K562 (cell line): ENCODE measurements at regions not wholly inside any gene's neighbourhood (a gene's known extent, or its start where the extent isn't known, plus 50 kb on each side); places are given as distances from the start of the nearest gene placed in this dataset.

Source experiments
- ATAC-seq: fragments of 200-7000 bp; cut with Tn5 transposase; 3 replicates; pipeline ENCODE4 v1.9.1; 2020; ENCODE audit warnings: moderate library complexity
- BruUV-seq: library from RNA; stranded (reverse); fragments of 400-500 nt; replicated peaks from 2 replicates; lab custom pipeline; 2021; lab: Mats Ljungman, UMichigan
- CTCF ChIA-PET: fragments of 300-600 bp; formaldehyde crosslinking; extraction: SDS; loops from one replicate; lab custom pipeline; 2021; ENCODE audit warnings: low intra/inter-chr PET ratio; lab: Yijun Ruan, JAX
- POLR2A ChIA-PET: fragments of 300-600, 350-650 bp; sonication (Branson Sonifier 250); formaldehyde crosslinking; extraction: SDS; loops from one replicate; lab custom pipeline; 2021; ENCODE audit warnings: antibody characterized with exemption, inconsistent platforms; lab: Yijun Ruan, JAX
- DNase-seq, 4 experiments: peaks; one replicate each; pipeline versions ENCODE4 v3.0.0 to v3.0.0-alpha.2; 2011 to 2018; ENCODE audit warnings: low spot score in 3 of 4, mixed read lengths in 3 of 4; ENCODE audit errors: extremely low read depth in 1 of 4
- FAIRE-seq: peaks from 2 replicates; lab custom pipeline; 2011; peaks lifted over from hg19 to GRCh38; lab: Jason Lieb, UNC
- H2AFZ ChIP-seq: 2 replicates; pipeline ENCODE4 v1.6.0; 2011; ENCODE audit warnings: low read depth, low read length, control low read depth, inconsistent platforms
- H3K27ac ChIP-seq: fragments of 200-600 bp; 3 replicates; pipeline ENCODE4 v1.8.0; 2011; ENCODE audit warnings: low read depth, mild to moderate bottlenecking, control low read depth, inconsistent platforms, low read length, moderate library complexity, mixed read lengths; ENCODE audit errors: extremely low read depth
- H3K27me3 ChIP-seq, 2 experiments: fragments of 300-600 bp in 1 of 2; 2 replicates in 1 of 2; 3 replicates in 1 of 2; pipeline versions ENCODE4 v1.6.0 to v1.8.0; 2011; ENCODE audit warnings: inconsistent platforms in 2 of 2, low read length in 2 of 2, mild to moderate bottlenecking in 1 of 2, mixed read lengths in 1 of 2, moderate library complexity in 1 of 2; ENCODE audit not compliant: control insufficient read depth in 2 of 2, insufficient read depth in 2 of 2
- H3K36me3 ChIP-seq: fragments of 300-600 bp; 3 replicates; pipeline ENCODE4 v1.8.0; 2011; ENCODE audit warnings: mild to moderate bottlenecking, low read length, inconsistent platforms; ENCODE audit not compliant: control insufficient read depth, insufficient read depth
- H3K4me1 ChIP-seq, 2 experiments: fragments of 200-600 bp in 1 of 2; replicated peaks in 1 of 2; 2 replicates in 1 of 2; 3 replicates in 1 of 2; pipeline versions ENCODE4 v1.5.1 to v1.8.0; 2011; ENCODE audit warnings: inconsistent platforms in 2 of 2, low read length in 2 of 2, mild to moderate bottlenecking in 1 of 2, mixed read lengths in 1 of 2, moderate library complexity in 1 of 2; ENCODE audit not compliant: control insufficient read depth in 2 of 2, insufficient read depth in 2 of 2
- H3K4me2 ChIP-seq: 2 replicates; pipeline ENCODE4 v1.6.1; 2011; ENCODE audit warnings: low read length, control low read depth, inconsistent platforms, mixed read lengths; ENCODE audit not compliant: insufficient read depth
- H3K4me3 ChIP-seq: fragments of 200-600 bp; sonication (generic), shearing (Covaris generic); 2 replicates; pipeline ENCODE4 v1.5.1; 2016; ENCODE audit warnings: control low read depth, inconsistent platforms
- H3K79me2 ChIP-seq: fragments of 200-600 bp; 3 replicates; pipeline ENCODE4 v1.8.0; 2011; ENCODE audit warnings: low read length, inconsistent platforms; ENCODE audit not compliant: control insufficient read depth, insufficient read depth
- H3K9ac ChIP-seq, 2 experiments: 2 replicates each; pipeline versions ENCODE4 v1.6.0 to v1.6.1; 2011; ENCODE audit warnings: low read depth in 2 of 2, low read length in 2 of 2, control low read depth in 1 of 2, inconsistent platforms in 1 of 2, mild to moderate bottlenecking in 1 of 2, mixed read lengths in 1 of 2; ENCODE audit not compliant: insufficient read depth in 1 of 2
- H3K9me1 ChIP-seq: one replicate; pipeline ENCODE4 v1.6.0; 2011; ENCODE audit warnings: inconsistent platforms, mild to moderate bottlenecking, low read length, moderate library complexity; ENCODE audit not compliant: control insufficient read depth, insufficient read depth
- H3K9me3 ChIP-seq: replicated peaks from 2 replicates; pipeline ENCODE4 v1.5.1; 2011; ENCODE audit warnings: low read depth, low read length, inconsistent platforms; ENCODE audit not compliant: control insufficient read depth, insufficient read depth
- H4K20me1 ChIP-seq: replicated peaks from 2 replicates; pipeline ENCODE4 v1.6.1; 2011; ENCODE audit warnings: low read length, inconsistent platforms, mixed read lengths; ENCODE audit not compliant: control insufficient read depth, insufficient read depth
- CBFA2T2 ChIP-seq: fragments of 450-650 bp; conservative IDR thresholded peaks from 2 replicates; pipeline ENCODE4 v1.6.1; 2017; ENCODE audit warnings: mild to moderate bottlenecking
- E2F1 ChIP-seq: sonication (generic); formaldehyde crosslinking; IDR thresholded peaks from 2 replicates; pipeline ENCODE4 v1.8.1; 2023; ENCODE audit warnings: mild to moderate bottlenecking, missing genetic modification reagents, moderate library complexity
- E2F8 ChIP-seq: fragments of 450-650 bp; IDR thresholded peaks from 2 replicates; pipeline ENCODE4 v1.7.1; 2018; ENCODE audit warnings: mild to moderate bottlenecking, low read depth; ENCODE audit not compliant: partially characterized antibody
- FOXM1 ChIP-seq, 2 experiments: fragments of 450-650 bp in 1 of 2; sonication (generic) in 1 of 2; formaldehyde crosslinking in 1 of 2; IDR thresholded peaks; 2 replicates each; pipeline versions ENCODE4 v1.6.1 to v1.9.0; 2017 to 2022; ENCODE audit warnings: low read depth in 2 of 2, mild to moderate bottlenecking in 2 of 2, missing genetic modification reagents in 1 of 2, moderate library complexity in 1 of 2
- HMG20B ChIP-seq: fragments of 250-450 bp; sonication (Bioruptor Pico); IDR thresholded peaks from 2 replicates; pipeline ENCODE4 v1.5.0; 2021; ENCODE audit warnings: mild to moderate bottlenecking
- HOMEZ ChIP-seq: fragments of 250-450 bp; sonication (Bioruptor Pico); IDR thresholded peaks from 2 replicates; pipeline ENCODE4 v1.4.0; 2020; ENCODE audit warnings: mild to moderate bottlenecking, moderate library complexity
- MBD1 ChIP-seq: fragments of 250-450 bp; sonication (Bioruptor Pico); IDR thresholded peaks from 2 replicates; pipeline ENCODE4 v1.8.0; 2022; ENCODE audit warnings: inconsistent platforms
- TSHZ1 ChIP-seq: fragments of 250-450 bp; sonication (Bioruptor Pico); IDR thresholded peaks from 2 replicates; pipeline ENCODE4 v1.4.0; 2020; ENCODE audit warnings: mild to moderate bottlenecking, moderate library complexity
- XRCC3 ChIP-seq: fragments of 450-650 bp; IDR thresholded peaks from 2 replicates; pipeline ENCODE4 v1.6.1; 2017; ENCODE audit warnings: mild to moderate bottlenecking, moderate library complexity
- ZNF354B ChIP-seq: fragments of 250-450 bp; sonication (Bioruptor Pico); IDR thresholded peaks from 2 replicates; pipeline ENCODE4 v1.4.0; 2020
- WGBS: fragments of 100-300 bp; shearing (Covaris generic); methylation state at CpG from one replicate; pipeline ENCODE4 v1.1.6; 2016; ENCODE audit warnings: low coverage, mixed read lengths; ENCODE audit not compliant: insufficient coverage; ENCODE audit errors: missing lambda C conversion rate; 5-methylcytosine and 5-hydroxymethylcytosine counted together
- in situ Hi-C: fragments of 300-500 bp; cut with MboI; formaldehyde crosslinking; loops from 4 replicates; pipeline ENCODE4 v1.15.0; 2018; ENCODE audit warnings: inconsistent platforms, mixed read lengths
- intact Hi-C: fragments of 100-400 bp; cut with micrococcal nuclease; formaldehyde crosslinking; loops from 2 replicates; pipeline ENCODE4 v1.14.2; 2022

GRCh38 chr10:20962165-20962564, 65.1 kb upstream of the NEBL start:
- Histone ChIP-seq H3K4me3 (no peak overlapping the region), H3K4me2 (no peak overlapping the region), H3K27ac (no peak overlapping the region), H3K9ac (no peak overlapping the region), H3K9me3 (no peaks in the 10 kb centered on the region), H3K36me3 (no peaks in the 10 kb centered on the region), H4K20me1 (no peaks in the 10 kb centered on the region), H3K79me2 (no peaks in the 10 kb centered on the region), H3K9me1 (no peaks in the 10 kb centered on the region), H2AFZ (no peak overlapping the region), H3K27me3 (no peaks in the 10 kb centered on the region; a peak in 1 of 5 replicates), H3K4me1 (no peaks in the 10 kb centered on the region)
- ChIA-PET CTCF (no interaction called here), POLR2A (no interaction called here)
- intact Hi-C loops (no loop called here), in situ Hi-C loops (no loop called here)
- BruUV-seq = no TSS peak
- FAIRE-seq = no peak
- ATAC-seq = no peak
- DNase-seq = no peak
- 39% methylated on average over 3 of the region's 3 CpGs for WGBS
- no peak for TF ChIP-seq CBFA2T2
- TF ChIP-seq XRCC3 = no peak
- TF ChIP-seq TSHZ1 (CRISPR knock-in tag) = no peak
- TF ChIP-seq MBD1 (CRISPR knock-in tag) = no peak
- TF ChIP-seq HOMEZ (CRISPR knock-in tag) = no peak
- no peak for TF ChIP-seq E2F8
- TF ChIP-seq ZNF354B (CRISPR knock-in tag) = no peak
- TF ChIP-seq HMG20B (CRISPR knock-in tag) = no peak
- TF ChIP-seq FOXM1 (IDR thresholded peaks at IDR 0.05; ENCODE audit: low read depth) = no peak
- no peak for TF ChIP-seq FOXM1 (CRISPR knock-in tag; IDR thresholded peaks at IDR 0.05; ENCODE audit: low read depth)
- no peak for TF ChIP-seq E2F1
